Activated T-cell treated with anti-CD3 and anti-CD28 coated beads, Interleukin-2, amount 50 U/mL, for 48 hours (primary cell): ENCODE measurements at regions not wholly inside any gene's neighbourhood (a gene's known extent, or its start where the extent isn't known, plus 50 kb on each side); places are given as distances from the start of the nearest gene placed in this dataset.

ENCODE experiments used
- DNase-seq, 2 experiments: peaks; one replicate each; pipeline ENCODE4 v3.0.0-alpha.2; 2020

GRCh38 chr7:25852211-25852938 lies 299.6 kb upstream of the NFE2L3 start:
- peak; percentile 53 to 59 for DNase-seq

DNA sequence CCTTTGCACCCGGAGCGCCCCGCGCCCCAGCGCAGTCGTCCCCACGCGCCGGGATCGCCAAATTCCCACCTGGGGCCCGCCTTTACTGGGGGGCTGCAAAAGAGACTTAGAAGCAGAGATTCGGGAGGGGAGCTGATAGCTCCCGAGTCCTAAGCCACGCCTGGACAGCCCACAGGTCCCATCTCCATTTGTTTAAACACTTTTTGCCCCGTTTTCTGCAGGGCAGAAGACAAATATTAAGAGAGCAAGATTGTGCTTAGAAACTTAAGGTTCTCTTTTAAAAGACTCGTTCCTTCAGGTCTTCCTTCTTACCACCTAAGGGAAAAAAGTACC lies 299.1 kb upstream of the NFE2L3 start:
- DNase-seq = peak in 1 of 2 experiments; percentile 26

GRCh38 chr7:25853314-25853713 lies 298.7 kb upstream of the NFE2L3 start:
- no peak for DNase-seq

DNA sequence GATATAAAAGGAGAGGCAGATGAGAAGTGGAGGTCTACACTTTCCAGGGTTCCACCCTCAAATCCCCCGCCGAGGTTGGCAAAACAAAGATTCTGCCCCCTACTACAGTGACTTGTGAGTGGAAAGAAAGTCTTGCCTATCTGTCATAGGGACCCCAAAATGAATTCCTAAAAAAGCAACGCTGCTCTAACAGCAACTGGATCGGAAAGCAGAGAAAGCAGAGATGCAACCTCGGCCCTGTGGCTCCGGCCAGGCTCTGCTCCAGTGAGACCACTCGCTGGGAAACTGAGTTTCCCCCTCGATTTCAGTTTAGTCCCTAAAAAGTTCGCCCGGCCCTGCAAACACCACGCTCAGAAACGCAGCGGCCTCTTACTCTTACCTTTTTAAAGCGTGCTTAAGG lies 297.9 kb upstream of the NFE2L3 start:
- peak in 1 of 2 experiments; percentile 26 for DNase-seq

DNA sequence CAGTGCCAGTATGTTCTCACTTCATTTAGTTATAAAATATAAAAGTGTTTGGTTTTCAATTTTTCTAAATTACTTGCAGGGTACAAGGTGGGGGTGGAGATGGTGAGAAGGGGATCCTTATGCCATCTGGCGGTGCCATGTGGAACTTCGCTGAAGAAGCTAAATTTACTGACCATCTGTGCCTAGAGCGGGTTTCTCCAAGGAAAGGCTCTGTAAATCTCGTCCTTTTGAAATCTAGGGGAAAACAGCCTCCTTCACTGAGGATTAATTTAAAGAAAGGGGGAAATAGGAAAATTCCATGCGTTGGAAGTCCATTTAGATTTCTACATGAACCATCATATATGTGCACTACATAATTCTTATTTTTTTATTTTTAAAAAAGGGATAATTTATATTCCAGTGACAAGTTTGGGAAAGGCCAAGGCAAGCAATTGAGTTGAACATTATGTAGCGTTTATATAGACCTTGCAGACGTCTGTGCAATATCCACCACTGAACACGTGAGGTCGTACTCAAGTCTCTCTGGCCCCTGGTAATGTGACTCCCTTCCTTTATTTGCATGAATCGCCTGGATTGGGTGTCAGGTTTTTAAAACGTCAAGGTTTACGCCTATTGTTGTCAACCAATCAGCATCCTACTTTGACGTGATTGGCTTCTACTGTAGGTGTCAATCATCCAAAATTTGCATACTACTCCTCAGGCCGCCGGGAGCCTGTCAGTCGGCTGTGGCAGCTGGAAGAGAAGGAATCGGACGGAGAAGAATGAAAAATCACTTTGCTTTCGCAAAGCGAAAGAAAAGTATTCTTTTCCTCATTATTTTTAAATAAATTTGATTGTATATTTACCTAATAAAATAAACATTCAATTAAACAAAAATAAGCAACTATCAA lies 297.1 kb upstream of the NFE2L3 start:
- peak; percentile 43 to 66 for DNase-seq

DNA sequence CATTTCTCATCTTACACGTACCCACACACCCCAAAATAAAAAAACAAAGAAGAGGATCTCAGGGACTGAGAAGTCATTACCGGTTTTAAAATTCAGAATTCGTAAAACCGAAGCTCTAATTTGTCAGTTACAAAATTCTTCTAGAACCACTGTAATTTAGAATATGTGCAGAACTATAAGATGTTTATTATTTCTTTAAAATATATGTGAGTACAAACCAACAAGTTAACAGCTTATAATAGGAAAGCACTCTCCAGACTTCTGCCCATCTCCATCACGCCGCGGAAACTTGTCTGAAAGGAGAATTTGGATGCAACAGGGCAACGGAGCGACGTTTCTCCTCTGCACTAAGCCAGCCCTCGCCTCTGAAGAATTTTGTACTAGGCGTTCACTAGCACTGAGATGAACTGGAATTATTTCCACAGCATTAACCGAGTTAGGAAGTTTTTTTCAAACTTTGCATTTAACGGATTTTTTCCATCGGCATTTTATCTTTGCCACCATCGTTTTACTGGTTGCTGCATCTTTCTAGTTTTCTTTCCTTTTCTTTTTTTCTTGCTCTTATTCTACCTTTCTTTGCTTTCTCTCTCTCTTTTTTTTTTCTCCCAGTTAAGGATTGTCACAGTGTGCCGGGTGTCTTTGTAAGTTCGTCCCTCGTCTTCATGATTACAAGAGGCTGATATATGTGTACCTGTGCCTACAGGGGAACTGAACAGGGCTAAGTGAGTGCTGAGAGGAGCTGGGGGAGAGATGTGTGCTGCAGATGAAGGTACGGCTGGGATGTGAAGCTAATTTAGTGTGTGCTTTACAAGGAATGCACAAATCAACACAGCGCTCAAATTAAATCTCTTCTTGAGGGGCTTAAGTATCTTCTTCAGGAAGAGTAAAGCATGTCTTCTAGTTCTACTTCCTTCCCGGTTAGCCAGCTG lies 295.9 kb upstream of the NFE2L3 start:
- DNase-seq = no peak

DNA sequence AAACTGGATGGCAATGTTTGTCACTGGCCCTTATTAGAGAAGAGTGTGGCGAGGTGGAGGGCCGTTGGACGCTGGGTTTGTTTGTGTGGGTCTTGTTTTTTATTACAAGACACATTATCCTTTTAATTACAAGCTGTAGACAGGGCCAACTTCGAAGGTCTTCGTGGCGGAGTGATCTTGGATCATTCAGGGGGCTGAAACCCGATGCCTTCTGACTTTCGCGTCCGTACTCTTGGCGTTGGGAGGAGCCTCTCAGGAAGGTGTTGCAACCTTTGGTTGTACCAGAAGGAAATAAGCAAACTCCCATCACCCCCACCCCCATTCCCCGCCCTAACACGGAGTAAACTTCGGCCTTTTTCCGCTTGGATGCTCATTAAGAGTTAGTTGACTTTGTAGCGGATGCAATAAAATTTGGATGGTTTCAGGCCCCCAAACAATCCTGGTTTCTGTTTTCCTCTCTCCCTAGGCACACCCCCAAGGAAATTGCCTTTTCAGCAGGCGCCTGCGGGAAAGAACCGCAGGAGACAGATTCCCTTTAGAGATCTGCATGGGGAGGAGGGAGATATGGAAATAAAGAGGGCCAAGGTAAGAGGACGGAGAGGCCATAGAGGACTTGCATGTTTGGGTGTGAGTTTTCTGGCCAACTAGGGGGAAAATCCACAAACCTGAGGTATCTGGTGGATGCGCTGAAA lies 294.5 kb upstream of the NFE2L3 start:
- DNase-seq = no peak

DNA sequence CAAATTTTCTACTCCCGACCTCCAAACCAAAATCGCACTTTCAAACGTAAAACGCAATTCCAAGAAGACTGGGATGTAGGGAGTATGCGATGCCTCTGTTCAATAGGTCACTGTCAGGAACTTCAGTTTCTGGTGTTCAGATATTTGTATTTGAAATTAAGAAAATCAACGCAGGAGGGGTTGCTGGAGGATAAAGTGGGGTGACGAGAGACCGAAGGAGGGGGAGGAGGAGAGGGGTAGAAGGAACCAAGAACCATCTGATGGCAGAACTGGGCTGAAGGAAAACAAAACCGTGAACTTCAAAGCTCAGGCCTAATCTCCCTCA lies 293.8 kb upstream of the NFE2L3 start:
- DNase-seq = no peak

DNA sequence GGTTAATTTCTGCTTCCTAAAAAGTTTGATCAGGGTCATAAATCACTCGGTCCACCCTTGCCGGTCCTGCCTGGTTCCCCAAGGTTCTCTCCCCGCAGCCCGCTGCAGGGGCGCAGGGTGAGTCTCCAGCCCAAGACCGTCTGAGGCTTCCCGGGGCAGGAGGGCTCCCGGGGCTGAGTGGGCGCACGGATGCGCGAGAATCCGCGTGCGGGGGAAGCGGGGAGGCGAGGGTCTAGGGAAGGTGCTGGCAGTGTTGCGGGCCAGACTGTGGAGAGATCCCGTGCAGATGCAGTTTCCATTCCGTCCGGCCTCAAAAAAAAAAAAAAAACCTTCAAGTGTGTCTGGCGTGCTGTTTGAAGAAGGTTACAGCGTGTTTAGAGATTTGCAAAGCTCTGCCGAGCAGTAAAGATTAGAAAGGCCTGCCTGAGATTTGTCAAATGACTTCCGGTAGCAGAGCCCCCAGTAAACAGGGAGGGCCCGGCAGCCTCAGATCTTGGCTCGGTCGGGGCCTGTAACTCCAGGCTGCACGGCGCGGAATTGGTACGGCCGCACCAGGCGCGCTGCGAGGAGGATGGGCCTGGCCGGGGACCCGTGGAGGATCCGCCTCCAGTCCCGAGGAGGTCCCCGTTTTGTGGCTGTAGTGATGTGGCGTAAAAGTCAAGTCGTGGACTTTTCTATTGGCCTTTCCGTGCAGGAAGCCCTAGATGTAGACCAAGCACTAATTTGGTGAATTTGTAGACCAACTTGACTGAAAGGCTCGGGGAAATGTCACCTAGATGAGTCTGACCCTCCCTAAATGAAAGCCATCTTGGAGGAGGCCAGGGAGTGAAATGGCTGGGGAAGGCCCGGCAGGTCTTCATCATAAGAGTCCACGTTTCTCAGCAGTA lies 293.2 kb upstream of the NFE2L3 start:
- DNase-seq = peak in 1 of 2 experiments; percentile 30

DNA sequence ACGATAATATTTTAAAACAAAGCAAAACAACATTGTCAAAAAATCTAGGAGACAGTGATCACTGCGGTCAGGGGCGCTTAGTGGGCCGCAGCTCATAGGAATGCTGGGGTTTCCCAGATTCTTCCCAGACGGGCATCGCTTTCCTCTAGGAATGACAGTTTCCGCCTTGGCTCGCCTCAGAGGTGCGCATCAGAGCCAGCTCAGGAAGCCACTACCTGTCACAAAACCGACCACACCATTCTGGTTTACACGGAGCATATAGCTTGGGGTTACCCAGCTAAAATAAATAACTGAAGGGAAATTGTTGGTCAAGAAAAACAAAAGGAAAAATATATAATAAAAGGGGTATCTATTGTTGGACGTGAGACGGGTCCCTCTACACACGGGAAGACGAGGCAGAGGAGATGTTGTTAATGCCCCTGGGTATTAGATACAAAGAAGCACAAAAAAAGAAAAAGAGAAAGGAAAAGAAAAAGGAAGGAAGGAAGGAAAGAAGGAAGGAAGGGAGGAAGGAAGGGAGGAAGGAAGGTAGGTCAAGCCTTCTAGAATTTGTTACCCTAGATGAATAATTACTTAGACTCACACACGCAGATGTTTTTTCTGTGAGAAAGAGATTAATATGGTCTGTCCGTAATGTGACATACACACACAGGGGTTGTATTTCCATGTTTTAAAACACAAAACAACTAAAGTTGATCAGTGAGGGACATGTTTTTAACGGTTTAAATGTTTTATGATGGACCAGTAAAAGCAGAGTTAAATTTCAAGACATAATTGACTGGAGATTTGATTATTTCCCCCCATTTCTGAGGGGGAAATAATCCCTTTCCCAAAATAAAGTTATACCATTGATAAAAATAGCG lies 292.4 kb upstream of the NFE2L3 start:
- DNase-seq = no peak

- peak in 1 of 2 experiments; percentile 24 for DNase-seq
These were observed 291.5 kb upstream of the NFE2L3 start for GRCh38 chr7:25860275-25861163.

GRCh38 chr7:25861164-25861496 lies 290.9 kb upstream of the NFE2L3 start:
- DNase-seq = no peak

DNA sequence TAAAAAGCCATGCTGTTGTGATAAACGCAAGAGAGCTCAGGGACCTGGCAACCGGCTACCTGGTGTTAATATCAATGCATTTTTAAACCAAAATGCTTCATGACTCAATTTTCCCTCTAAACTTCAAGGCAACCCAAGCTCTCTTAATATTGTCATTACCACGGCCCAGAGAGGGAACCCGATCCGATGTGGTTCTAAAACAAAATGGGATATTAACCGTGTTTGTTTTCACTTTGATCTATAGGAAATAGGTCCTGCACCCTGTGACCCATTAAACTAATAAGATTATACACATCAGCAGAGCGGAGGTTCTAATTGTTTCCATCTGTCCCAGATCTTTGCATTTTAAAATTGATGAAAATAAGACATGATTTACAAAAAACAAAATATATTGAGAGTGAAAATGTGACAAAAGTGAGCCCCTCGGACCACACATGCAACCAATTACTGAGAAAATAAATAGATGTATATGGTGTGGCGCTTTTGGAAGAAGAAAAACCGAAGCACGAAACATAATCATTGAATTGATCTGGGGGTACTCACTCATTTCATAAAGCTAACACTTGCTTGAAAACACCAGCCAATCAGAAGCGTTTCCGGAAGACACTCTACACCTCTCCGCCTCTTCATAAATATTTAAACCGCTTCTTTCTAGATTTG lies 290.3 kb upstream of the NFE2L3 start:
- no peak for DNase-seq

DNA sequence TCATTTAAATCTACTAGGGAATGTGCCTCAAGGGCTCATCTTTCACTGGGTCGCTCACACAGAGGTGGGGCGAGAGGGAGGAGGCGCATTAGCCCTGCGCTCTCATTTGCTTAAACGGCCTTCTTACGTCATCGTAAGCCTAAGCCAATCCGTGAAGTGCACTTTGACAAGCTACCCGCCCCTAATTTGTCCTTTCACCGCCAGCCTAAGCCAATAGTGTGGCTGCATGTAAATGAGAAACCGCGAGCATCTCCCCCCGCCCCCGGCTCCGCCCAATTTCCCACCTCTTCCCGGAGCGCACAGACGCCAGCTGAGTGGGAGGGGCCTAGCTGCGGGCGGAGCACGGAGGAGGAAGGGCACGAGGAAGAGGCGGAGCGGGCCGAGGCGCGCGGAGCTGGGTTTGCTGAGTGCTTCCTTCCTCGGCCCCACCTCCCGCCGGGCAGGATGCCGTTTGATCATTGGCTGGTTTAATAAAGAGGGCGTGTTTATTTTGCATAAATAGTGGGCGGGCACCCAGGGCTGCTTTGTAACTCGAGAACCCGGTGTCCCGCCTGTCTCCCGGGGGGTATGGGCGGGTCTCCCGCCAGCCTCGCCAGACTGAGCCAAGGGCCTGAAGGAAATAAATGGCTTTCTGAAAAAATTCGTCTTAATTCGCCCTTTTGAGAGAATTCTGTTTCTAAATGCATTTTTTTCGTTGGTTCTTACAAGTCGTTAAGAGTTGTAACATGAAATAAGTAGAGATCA lies 289.6 kb upstream of the NFE2L3 start:
- peak; percentile 97 for DNase-seq

- DNase-seq = no peak
These were observed 288.8 kb upstream of the NFE2L3 start for GRCh38 chr7:25863005-25863728.

DNA sequence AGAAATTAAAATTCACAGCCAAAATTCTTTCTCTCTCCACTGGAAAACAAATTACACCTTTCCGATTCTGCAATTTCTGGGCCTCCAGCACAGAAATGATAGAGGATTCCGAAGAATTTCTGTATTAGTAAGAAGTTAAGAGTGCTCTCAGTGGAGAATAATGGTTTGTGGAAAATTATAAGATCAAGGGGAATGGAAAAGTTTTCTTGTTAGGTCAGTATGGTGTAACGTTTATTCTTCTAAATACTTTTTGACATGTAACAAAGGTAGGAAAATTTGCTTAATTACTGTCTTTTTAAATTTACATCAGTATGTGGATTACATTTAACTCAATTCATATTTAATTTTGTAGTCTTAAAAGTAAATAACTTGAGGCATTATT lies 288.3 kb upstream of the NFE2L3 start:
- DNase-seq = no peak

DNA sequence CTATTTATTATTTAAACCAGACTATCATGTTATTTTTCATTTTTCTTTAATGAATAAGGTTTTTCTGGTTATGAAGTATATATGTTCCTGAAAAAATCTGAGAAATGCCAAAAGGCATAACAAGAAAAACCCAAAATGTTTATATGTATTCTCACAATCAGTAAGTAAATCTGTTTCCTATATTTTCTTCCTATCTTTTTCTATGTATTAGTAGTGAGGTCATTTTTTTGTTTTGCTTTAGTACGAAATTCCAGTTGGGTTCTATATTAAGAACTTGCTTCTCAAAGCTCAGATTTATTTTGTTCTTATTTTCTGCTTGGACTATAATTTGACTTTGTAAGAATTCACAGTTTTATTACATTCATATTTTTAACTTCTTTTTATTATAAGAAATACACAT lies 287.5 kb upstream of the NFE2L3 start:
- DNase-seq = no peak
